ENCODE measurements at regions not wholly inside any gene's neighbourhood (a gene's known extent, or its start where the extent isn't known, plus 50 kb on each side); places are given as distances from the start of the nearest gene placed in this dataset.

DNA sequence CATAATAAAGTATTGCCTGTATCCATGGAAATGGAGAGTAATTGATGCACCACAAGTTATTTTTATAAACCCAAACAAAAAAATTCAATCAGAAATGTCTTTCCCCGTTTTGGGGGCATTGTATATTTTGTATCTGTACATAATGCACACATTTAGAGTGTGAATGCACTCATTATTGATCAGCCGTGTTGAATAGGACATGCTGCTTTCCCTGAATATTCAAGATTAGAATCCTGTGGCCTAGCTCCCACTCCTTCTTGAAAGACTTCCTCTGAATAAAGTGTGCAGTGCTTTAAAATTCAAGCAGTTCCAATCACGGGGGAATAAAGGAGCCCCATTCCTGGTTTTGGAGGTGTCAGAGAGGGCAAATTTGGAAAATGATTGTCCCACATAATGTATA, 103.8 kb upstream of the TOX3 start:
- no peak for DNase-seq (ENCODE audit: low read depth in 3 of 3)

DNA sequence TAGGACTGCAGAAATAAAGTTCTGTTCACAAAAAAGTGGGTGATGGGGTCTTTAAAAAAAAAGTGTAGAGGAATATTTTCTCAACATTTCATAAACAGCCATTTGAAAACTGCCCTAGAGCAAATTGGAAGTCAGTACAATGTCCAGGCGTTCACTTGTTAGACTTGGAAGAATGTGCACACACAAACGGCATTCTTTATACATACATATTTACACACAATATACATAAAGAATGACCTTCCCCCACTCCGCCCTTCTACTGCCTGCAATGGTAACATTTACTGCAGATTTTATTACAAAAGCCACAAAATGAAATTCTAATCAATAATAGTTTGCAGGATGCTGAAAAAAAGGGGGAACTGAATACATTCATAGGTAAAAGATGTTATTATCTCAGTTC, 103.4 kb upstream of the TOX3 start:
- DNase-seq (ENCODE audit: low read depth in 3 of 3), result no peak

DNA sequence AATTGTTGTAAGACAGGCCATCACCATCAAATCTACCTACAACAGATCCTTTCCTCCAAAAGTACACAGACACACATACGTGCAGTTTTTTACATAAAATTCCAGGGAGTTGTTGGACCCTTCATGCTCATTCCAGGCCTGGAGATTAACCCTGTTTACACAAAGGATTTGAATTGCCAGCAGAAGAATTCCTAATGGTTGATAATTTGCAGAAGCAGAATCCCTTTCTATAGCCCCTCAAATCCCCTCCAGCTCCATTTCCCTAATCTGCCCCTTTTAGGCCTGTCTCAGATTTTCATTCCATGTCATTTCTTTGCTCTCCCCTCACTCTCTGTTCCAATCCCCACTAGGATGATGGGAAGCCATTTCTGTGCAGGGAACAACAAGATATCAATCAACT, 102.9 kb upstream of the TOX3 start:
- DNase-seq (ENCODE audit: low read depth in 3 of 3), result no peak

DNA sequence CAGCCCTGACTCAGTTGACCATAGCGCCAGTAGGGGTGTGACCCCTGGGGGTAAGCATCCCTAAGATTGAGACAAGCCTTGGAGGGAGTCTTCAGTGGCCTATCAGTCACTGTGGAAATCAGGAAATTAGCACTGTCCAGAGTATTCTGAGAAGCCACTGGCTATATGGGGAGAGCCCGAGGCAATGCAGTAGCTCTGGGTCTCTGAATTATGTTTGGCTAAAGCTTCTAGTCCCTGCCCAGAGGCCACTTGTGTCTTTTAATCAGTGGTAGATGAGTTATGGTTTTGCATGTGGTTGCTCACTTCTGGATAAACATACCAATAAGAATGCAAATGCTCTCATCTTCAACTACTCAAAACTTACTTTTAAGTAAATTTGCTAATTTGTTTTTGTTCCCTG, 100.6 kb upstream of the TOX3 start:
- no peak for DNase-seq (ENCODE audit: low read depth in 3 of 3)

DNA sequence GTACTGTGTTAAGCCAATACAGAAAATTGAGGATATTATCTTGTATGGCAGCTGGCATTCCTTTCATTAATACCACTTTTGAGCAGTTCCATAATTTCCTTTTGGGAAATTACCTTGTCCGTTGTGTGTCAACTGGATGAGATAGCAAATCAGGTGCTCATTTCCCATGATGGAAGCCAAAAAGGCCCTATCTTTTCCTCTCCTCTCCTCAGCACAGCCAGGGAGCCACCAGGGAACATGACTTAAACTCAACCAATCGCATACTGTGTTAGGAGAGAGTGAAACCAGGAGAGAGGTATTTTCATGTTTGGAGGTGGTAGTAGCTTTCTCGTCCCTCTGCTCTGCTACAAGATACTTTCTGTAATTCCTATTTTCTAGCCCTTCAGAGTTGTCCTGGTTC, 96.1 kb upstream of the TOX3 start:
- no peak for DNase-seq (ENCODE audit: low read depth in 3 of 3)

DNA sequence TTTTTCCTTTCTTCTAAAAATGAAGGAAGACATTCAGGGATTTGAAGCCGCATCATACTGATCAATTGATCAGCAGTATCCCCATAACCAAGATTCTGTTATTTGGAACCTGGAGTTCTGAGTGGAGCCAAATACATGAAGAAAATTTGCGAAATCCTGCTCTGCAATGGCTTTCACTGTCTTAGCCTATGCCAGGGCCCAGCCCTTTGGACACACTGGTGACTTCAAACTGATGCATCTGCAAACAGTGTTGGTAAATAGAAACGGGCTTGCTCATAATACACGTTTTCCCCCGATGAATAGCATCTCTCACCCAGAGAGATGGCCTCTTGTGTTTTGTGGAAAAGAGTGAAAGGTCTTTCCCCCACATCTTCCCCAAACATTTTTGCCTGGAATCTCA, 87.6 kb upstream of the TOX3 start:
- DNase-seq (ENCODE audit: low read depth in 3 of 3), result no peak

DNA sequence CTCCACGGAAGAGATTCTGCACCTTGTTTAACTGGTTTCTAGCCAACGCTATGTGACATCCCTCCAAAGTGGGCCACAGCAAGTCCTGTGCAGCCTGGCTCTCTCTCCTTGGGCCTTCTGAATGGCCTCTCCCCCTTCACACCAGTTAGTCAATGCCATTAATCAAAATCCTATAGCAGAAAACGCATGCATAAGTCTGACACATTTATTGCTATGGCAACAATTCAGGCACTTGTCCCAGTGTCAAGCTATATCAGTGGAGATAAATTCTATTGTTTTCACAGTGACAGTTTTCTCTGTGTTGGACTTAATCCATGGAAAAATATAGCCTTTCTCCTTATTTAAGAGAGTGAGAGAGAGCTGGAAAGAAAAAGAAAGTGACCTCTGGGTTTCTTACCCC, 87.2 kb upstream of the TOX3 start:
- no peak for DNase-seq (ENCODE audit: low read depth in 3 of 3)

DNA sequence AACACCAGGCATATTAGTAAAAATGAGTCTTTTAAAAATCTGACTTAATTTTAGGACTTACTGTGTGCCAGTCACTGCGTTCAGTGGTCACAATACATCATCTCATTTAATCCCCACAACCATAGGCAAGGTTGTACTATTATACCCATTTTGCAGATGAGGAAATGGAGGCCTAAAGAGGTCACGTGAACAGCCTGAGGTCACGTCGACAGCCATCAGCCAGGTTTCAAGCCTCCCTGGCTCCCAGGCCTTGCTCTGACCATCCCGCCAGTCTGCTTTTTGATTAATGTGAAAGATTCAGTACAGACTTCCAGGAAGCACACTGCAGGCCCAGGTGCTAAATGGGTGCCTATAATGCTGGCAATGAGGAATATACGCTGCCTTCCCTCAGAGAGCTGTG, 86.3 kb upstream of the TOX3 start:
- DNase-seq (ENCODE audit: low read depth in 3 of 3), result no peak

DNA sequence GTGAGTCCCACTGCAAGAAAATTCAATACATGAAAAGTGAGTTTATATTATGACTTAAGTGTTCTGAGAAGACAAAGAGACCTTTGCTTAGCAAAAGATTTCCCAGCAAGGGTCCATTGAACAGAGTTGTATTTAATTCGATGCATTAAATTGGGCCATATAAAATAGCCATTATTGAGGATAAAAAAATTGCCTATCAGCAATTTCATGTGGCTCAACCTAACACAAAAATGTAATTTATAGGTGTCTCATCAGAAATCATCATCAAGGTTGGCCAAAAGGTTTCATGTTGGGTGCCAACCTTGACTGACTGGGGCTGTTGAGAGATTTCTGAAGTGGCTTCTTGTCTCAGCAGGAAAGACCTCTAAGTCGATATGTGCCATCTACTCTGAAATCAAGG, 84.8 kb upstream of the TOX3 start:
- no peak for DNase-seq (ENCODE audit: low read depth in 3 of 3)

DNA sequence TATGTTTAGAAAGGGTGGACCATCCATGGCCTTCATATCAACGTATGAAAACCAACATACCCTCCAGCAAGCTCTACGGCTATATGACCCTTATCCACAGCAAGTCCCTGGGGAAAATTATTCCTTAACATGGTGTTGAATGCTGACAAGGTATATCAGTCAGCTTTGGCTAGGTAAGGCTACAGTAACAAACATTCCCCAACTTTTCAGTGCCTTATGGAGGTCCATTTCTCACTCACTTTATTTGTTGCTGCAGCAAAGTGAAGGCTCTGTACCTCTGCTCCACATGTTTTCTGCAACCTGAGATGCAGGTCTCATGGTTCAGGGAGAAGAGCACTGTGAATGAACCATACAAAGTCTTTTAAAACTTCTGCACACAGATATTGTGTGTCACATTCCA, 83.8 kb upstream of the TOX3 start:
- DNase-seq (ENCODE audit: low read depth in 3 of 3), result no peak

DNA sequence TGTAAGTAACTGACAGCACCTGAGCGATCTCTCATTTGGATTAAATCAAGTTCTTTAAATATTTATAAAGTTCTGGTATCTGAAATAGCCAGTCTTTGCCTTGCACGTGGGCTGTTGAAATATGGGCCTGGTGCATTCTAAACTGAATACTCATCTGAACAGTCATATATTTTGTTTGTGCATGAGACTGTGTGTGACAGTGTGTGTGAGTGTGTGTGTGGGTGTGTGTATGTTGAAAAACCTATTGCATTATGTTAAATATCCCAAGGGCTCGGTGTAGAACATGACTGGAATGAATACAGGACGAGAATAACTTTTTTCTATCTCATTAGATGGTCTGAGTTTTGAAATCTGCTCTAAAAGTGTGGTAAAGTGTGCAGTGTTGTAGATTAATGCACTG, 82.4 kb upstream of the TOX3 start:
- DNase-seq (ENCODE audit: low read depth in 3 of 3), result no peak

DNA sequence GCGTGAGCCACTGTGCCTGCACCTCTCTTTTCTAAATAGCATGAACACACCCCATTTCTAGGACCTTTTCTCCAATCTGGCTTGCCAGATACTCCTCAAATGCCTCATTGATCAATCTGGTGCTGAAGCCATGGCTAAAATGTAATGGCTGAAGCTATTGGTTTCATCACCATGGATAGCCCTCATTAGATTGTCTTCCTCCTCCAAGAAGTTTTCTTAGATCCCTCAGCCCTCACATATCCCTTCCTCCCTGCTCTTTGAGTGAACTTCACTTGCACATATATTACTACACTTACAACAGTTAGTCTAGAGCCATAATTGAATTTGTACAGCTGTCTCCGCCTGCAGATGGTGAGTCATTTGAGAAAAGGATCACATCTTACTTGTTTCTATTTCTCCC, 77.9 kb upstream of the TOX3 start:
- DNase-seq (ENCODE audit: low read depth in 3 of 3), result no peak

DNA sequence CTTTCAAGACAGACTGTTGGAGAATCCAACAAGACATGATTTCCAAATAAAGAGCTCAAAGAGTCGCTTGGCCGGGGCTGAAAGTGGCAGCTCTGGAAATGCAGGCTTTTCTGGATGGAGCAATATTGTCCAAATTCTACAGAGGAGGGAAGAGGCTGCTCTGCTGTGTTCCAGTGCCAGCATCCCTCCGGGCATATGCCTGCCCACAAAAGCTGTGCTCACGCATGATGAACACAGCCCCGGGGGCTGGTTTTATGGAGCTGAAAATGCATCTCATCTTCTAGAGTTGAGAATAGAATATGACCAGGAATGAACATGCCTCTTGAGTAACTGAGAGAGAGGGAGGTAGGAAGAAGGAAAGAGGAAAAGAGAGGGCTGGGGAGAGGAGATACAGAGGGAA, 74.7 kb upstream of the TOX3 start:
- DNase-seq (ENCODE audit: low read depth in 3 of 3), result no peak

DNA sequence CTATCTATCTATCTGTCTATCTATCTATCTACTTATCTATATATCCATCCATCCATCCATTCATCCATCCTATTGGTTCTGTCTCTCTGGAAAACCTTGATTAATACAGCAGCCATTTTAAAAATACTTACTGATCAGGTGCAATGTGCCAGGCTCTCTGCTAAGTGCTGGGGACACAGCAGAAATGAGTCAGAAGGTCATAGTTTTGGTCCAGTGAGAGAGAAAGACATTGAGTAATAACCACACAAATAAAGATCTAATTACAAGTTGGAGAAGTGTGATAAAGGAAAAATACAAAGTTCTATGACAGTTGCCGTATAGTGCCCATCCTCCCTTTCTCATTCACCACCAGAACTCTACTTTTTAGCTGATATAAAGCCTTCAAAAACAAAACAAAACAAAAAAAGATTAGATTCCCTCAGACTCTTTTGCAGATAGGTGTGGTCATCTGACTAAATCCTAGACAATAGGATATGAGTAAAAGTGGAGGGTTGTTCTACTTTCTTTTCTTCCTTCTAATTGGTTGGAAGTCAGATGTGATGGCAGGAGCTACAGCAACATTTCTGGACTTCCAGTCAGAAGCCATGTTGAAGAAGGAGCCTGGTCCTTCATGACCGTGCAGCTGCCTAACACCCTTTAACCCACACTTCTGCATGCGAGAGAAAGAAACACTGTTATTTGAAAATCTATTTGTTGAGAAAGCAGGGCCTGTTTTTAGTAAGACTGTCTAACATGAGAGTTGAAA, 72.0 kb upstream of the TOX3 start:
- no peak for DNase-seq (ENCODE audit: low read depth in 3 of 3)

DNA sequence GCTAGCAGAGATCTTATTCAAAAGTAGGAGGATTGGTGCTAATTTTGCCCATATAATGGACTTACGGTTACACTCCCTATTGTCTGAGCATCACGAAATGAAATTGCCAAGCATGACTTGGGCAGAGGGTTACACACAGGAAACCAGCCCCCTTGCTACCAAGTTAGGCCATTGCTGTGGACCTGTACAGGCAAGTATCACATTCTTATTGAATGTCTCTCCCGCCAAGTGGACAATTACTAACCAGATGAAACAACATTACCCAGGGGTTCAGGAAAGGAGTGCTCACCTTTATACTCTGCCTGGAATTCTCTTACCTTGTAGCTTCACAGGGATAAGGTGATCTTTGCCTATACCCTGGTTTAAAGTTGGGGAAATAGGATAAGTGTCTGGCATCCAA, 70.6 kb upstream of the TOX3 start:
- DNase-seq (ENCODE audit: low read depth in 3 of 3), result no peak

DNA sequence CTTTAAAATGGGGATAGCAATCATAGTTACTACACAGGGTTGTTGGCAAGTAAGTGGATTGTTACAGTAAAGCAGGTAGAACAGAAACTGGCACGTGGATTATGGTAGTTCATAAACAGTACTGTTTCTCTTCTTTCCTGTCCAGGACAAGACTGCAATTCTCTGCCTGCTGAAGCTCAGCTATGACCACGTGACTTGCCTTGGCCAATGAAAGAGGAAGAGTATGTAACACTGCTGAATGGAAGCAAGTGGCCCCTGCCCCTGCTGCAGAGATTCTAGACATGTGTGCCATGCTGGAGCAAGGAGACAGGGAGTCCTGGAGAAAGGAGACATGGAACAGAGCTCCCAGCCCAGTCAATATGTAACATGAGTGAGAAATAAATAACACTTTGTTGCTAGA, 66.6 kb upstream of the TOX3 start:
- no peak for DNase-seq (ENCODE audit: low read depth in 3 of 3)

DNA sequence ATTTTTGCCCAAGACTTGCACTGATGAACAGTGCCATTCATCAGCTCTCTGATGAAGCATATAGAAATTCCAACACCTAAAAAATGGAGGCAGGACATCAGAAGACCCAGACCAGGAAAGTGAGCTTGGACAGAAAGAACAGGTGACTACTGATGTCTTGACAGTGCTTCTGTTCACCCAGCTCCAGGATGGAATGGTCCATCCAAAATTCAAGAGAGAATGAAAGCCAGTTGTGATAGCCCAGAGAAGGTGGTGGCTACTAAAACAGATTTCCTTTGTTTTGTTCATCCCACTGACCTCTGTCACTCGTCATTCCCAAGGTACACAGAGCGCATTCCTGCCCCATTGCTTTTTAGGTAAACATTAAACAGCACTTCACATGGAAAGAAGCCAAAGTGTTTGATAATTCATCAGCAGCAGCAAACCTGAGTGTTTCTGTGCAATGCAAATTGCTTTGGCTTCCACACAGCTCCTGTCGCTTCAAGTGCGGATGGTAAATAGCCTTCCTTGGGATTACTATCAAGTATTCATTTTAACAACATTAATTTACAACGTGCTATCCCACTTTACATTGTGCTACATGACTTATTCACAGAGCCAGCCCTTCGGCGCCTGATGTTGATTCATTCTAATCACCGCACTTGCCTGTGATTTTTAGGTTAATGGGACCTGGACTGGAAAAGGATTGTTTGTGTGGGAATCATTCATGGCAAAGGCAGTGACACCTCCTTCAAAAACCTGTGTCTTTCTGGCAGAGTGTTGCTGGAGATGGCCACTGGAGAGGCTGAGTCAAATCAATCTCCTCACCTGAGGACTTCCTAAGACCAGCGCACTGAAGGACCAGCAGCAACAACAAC, 65.1 kb upstream of the TOX3 start:
- no peak for DNase-seq (ENCODE audit: low read depth in 3 of 3)

DNA sequence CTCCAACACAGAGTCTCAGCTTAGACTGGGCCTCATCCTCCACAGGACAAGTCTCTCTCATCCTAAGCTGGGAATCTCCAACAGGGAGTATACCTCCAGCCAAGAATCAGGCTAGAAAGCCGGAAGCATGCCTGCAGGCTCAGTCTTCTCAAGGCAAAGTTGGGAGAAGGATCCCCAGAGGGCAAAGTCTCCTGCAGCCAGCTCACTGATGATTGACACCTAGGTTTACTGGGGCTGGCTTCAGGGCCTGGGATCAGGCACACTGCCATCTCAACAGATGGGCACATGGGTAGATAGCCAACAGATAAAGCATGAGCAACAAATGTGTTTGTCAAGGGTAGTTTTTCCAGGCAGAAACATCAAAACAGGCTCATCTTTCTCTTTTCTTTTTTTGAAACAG, 56.1 kb upstream of the TOX3 start:
- no peak for DNase-seq (ENCODE audit: low read depth in 3 of 3)

DNA sequence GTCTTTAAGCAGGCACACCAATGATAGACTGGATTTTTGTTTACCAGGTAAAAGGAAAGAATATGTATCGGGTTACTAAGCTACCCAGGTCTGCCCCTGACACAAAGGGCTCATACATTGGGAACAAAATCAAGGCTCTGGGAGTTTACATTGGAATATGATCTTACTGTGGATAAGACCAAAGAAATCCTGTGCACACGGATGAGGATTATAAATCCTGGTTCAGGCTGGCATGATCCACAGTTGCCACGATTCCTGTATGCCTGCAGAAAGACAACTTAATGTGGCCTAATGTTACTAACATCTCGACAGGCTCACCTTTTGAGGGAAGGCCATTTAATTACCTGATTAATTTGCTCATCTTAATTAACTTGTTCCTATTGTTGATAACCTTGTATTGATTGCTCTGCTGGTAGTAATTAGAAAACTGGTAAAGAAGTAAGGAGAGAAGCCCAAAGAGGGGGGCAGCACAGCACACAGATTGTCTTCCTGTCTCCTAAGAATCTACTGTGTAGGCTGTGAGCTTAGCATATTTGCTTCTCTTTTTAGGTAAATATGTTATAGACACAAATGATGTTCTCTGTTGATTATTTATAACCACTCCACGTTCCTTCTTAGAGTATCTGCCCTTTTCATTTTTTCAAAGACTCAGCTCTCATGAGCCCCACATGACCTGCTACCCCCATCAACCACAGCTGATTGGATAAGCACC, 51.0 kb upstream of the TOX3 start:
- no peak for DNase-seq (ENCODE audit: low read depth in 3 of 3)

DNA sequence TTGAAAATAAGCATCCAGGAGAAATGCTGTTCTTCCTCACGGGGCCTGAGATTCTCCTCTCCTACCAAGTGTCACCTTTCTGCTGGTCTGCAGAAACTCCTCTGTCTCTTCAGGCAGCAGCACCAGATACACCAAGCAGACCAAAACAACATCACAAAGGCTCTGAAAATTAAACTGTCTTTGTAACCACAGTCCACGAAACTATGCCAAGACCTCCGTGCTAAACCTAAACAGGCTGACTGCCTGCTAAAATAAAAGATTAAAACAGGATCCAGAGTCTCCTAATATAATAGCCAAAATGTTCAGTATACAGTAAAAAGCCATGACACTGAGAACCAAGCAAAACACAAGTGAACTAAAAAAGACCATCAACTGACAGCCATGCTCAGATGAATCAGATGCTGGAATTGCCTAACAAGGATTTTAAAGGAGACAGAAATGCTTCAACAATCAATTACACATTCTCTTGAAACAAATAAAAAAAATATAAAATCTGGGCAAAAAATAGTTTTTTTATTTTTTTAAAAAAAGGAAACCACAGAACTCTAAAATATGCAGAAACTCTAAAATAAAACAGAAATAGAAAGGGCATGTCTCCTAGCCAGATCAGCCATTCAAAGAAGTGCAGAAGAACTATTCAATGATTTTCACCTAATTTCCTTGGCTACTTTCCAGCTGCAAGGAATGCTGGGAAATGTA, 50.3 kb upstream of the TOX3 start:
- DNase-seq (ENCODE audit: low read depth in 3 of 3), result no peak
